Esophagus muscularis mucosa (tissue), 3 donors: ENCODE measurements at regions not wholly inside any gene's neighbourhood (a gene's known extent, or its start where the extent isn't known, plus 50 kb on each side); places are given as distances from the start of the nearest gene placed in this dataset.

Source experiments
- POLR2A ChIP-seq: fragments of 450-650 bp; IDR thresholded peaks from one replicate; pipeline ENCODE4 v1.6.1; 2017; ENCODE audit warnings: antibody characterized with exemption, moderate library complexity, mild to moderate bottlenecking, low read depth
- TF ChIP-seq, protein P1 (sequence below), 3 experiments: fragments of 200-600 bp in 2 of 3; fragments of 450-650 bp in 1 of 3; sonication (generic) in 2 of 3; IDR thresholded peaks; one replicate each; pipeline ENCODE4 v1.5.1; 2017 to 2019; ENCODE audit warnings: antibody characterized with exemption in 3 of 3, mild to moderate bottlenecking in 2 of 3, moderate library complexity in 1 of 3

DNA sequence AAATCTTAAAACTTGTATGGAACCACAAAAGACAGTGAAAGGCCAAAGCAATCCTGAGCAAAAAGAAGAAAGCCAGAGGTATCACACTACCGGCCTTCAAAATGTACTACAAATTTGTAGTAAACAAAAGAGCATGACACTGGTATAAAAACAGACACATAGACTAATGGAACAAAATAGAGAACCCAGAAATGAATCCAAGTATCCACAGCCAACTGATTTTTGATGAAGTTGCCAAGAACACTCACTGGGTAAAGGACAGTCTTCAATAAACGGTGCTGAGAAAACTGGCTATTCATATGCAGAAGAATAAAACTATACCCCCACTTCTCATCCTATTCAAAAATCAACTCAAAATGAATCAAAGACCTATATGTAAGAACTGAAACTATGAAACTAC, 390.1 kb downstream of the PRELID2 start:
- TF ChIP-seq, protein P1, sequence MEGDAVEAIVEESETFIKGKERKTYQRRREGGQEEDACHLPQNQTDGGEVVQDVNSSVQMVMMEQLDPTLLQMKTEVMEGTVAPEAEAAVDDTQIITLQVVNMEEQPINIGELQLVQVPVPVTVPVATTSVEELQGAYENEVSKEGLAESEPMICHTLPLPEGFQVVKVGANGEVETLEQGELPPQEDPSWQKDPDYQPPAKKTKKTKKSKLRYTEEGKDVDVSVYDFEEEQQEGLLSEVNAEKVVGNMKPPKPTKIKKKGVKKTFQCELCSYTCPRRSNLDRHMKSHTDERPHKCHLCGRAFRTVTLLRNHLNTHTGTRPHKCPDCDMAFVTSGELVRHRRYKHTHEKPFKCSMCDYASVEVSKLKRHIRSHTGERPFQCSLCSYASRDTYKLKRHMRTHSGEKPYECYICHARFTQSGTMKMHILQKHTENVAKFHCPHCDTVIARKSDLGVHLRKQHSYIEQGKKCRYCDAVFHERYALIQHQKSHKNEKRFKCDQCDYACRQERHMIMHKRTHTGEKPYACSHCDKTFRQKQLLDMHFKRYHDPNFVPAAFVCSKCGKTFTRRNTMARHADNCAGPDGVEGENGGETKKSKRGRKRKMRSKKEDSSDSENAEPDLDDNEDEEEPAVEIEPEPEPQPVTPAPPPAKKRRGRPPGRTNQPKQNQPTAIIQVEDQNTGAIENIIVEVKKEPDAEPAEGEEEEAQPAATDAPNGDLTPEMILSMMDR (IDR thresholded peaks at IDR 0.05) = no peak
- TF ChIP-seq POLR2A = no peak
